ENCODE measurements at regions not wholly inside any gene's neighbourhood (a gene's known extent, or its start where the extent isn't known, plus 50 kb on each side); places are given as distances from the start of the nearest gene placed in this dataset.

DNA sequence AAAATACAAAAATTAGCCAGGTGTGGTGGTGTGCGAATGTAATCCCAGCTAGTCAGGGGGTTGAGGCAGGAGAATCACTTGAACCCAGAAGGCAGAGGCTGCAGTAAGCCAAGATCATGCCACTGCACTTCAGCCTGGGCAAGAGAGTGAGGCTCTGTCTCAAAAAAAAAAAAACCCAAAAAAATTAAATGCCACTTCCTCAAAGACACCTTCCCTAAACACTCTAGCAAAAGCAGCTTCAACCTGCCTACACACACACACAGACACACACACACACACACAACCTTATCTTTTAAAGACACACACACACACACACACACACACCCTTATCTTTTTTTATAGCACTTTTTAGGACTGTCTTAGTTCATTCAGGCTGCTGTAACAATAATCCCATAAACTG, 201.7 kb upstream of the PSMD7 start:
- no peak for DNase-seq (ENCODE audit: low read depth)

DNA sequence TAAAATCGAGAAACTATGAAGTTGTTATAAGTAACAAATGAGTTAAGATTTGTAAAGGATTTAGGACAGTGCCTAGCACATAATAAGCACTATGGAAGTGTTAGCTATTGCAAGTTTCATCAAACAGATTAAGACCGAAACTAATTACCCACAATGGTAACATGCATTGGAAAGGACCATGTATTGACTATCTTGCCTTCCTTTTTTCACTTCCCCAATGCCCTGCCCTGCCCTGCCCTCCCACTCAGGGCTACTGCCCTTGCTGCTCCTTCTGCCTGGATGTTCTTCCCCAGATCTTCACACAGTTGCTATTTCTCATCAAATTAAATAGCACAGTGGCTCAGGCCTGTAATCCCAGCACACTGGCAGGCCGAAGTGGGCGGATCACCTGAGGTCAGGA, 202.1 kb upstream of the PSMD7 start:
- no peak for DNase-seq (ENCODE audit: low read depth)

DNA sequence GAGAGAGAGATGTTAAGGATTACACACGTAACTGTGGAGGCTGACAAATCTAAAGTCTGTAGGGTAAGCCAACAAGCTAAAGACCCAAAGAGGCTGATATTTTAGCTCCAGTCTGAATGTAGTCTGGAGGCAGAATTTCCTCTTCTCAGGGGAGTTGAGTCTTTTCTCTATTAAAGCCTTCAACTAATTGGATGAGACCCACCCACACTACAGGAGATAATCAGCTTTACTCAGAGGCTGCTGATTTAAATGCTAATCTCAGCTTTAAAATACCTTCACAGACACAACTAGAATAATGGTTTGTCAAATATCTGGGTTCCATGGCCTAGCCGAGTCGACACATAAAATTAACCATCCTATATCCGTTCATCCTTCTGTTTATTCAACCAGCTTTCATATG, 204.3 kb upstream of the PSMD7 start:
- no peak for DNase-seq (ENCODE audit: low read depth)

DNA sequence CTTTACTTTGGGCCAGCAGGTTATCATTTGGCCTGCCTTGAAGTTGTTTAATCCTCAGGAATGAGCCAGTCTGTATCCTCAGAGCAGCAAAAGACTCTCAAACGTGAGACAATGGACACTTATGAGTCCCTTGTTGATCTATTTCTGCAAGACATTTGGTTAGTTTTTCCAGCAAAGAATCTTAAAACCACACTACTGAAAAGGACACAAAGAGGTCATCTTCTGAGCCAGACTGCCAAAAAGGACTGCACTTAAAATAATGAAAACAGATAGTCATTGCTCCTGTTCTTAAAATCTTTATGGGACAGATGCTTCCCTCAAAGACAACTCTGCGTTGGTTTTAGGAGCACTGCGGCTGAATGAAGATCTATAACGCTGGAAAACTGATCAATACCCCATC, 205.7 kb upstream of the PSMD7 start:
- DNase-seq (ENCODE audit: low read depth): no peak

DNA sequence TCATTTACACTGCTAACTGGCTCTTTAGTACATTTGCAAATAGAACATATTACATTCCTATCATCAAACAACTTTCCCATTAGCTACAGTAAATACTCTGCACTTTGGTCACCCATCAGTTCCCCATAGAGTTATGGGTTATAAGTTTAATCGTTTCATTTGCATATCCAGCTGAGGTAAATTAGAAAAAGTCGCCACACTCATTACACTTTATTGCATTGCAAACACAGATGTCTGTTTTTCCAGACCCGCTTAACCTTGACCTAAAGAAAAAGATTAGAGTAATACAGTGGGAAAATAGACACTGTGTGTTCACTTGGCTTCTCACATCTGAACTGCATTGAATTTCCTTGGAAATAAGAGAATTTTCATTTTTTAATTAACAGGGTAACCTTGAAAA, 213.1 kb upstream of the PSMD7 start:
- DNase-seq (ENCODE audit: low read depth): no peak

GRCh38 chr16:74080311-74080710, 216.3 kb upstream of the PSMD7 start:
- DNase-seq (ENCODE audit: low read depth): no peak

DNA sequence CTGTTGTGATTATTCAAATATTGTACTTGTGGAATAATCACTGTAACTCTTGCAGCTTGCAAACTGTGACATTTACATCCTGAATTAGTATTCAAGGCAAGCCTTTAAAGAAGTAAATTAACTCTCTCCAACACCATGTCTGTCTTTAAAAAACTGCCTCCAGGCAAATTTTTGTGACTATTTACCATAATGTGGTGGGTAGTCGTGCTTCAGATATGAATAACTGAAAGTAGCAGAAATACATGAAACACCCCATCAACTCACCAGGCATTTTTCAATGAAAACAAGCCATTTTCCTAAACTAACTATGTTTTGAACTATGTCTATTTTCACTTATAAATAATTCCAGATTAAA, 217.4 kb upstream of the PSMD7 start:
- no peak for DNase-seq (ENCODE audit: low read depth)

DNA sequence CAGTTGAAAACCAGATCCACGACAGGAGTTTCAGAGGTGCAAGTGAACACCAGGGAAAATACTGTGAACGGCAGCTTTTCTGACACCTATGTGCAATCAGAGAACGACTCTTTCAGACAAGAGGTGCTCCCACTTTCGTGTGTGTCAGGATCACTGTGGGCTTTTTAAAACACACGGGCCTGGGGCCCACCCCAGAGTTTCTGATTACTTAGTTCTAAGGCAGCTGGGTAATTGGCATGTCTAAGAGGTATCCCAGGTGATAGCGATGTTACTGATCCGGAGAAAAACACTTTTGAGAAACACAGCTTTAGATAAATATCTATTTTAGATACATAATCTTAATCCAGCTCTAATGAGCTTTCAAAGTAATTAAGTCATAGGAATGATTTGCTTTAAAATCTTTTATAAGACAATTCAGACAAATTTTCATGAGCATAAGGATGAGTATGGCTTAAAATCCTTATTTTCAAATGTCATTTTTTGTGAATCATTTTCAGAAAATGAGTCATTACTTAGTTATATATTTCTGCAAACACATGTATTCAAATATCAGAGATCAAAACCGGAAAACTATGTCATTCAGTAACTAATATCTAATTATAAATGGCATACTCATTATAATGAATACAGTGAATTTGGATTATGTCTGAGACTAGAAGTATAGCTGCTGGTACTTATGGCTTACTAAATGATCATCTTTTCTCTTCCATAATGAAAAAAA, 217.9 kb upstream of the PSMD7 start:
- DNase-seq (ENCODE audit: low read depth): no peak

DNA sequence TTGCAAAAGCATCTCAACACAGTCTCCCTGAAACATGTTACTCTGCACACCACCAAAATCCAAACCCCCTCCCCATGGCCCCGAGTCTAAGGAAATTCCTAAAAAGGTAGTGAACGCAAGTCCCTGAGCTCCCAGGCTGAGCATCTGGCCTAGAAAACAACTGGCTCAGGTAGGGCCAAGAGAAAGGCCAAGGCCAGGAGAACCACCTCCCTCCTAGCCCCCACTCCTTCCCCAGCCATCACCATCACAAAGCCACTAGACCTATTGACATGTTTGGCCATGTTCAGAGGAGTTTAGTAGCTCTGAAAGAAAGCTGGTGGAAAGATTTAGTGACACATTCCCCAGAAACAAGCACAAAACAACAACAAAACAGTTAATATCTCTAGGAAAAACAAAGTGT, 220.0 kb upstream of the PSMD7 start:
- no peak for DNase-seq (ENCODE audit: low read depth)

GRCh38 chr16:74075393-74075792, 221.2 kb upstream of the PSMD7 start:
- no peak for DNase-seq (ENCODE audit: low read depth)

GRCh38 chr16:74073456-74073855, 223.2 kb upstream of the PSMD7 start:
- DNase-seq (ENCODE audit: low read depth): no peak

DNA sequence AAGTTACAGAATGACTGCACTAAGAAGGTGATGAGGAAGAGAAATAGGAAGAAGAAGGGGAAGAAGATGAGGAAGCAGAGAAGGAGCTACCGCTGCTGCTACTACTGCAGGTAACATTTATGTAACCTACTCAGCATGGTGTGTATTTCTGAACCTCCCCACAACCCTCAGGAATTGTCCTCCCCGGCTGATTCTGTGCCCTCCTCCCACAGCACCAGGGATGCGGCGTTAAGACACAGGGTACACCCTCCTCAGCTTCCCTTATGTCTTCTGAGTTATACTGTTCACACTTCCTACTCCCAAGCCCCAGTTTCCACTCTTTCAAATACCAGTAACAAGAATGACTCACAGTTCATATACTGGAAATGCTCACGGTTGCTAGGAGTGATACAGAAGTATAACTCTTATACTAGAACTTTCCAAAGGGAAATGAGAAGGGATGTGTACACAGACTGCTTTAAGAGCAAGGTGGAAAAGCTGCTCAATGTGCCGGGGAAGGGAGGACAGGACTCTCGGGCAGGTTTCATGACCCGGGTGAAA, 224.5 kb upstream of the PSMD7 start:
- DNase-seq (ENCODE audit: low read depth): no peak

GRCh38 chr16:74070237-74070636, 226.4 kb upstream of the PSMD7 start:
- DNase-seq (ENCODE audit: low read depth): no peak

GRCh38 chr16:74064120-74064735, 232.4 kb upstream of the PSMD7 start:
- DNase-seq (ENCODE audit: low read depth): no peak

- DNase-seq (ENCODE audit: low read depth): no peak
Observed at GRCh38 chr16:74053826-74054225, 242.8 kb upstream of the PSMD7 start.

DNA sequence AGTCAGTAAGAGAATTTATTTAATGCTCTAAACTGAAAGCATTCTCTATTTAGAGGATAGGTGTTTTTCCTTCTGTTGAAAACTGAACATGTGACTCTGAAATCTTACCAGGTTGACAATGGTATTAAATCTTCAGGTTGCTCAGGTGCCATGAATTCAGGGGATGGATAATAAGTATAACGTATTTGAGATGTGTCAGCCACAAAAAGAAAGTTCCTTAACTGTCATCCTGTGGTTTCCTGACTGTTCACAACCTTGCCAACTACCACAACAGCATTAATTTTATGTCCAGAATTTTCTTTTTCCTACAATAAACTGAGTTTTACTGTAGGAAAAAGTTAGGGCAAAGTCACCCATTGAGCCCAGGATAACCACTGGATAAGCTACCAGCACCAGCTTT, 243.3 kb upstream of the PSMD7 start:
- no peak for DNase-seq (ENCODE audit: low read depth)

- DNase-seq (ENCODE audit: low read depth): no peak
Observed at GRCh38 chr16:74052016-74052415, 244.6 kb upstream of the PSMD7 start.

DNA sequence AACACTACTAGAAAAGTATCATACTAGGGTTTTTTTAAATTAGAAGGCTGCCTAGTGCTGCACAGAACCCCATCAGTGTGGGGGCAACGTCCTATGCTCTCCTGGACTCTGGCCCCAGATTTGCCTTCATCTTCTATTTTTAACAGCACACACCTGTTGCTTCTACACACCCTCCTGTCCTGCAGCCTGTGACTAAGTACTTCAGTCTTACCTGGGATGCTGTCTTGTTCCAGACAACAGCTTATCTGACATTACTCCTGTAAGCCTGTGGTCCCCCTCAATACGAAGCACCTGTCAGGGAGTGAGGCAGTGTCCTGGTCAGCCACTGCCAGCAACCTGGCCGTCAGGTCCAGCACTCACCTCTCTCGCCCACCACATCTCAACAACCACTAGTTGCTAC, 247.6 kb upstream of the PSMD7 start:
- no peak for DNase-seq (ENCODE audit: low read depth)

- DNase-seq (ENCODE audit: low read depth): no peak
Observed at GRCh38 chr16:74046524-74046923, 250.1 kb upstream of the PSMD7 start.

GRCh38 chr16:74045513-74045912, 251.1 kb upstream of the PSMD7 start:
- DNase-seq (ENCODE audit: low read depth): no peak

DNA sequence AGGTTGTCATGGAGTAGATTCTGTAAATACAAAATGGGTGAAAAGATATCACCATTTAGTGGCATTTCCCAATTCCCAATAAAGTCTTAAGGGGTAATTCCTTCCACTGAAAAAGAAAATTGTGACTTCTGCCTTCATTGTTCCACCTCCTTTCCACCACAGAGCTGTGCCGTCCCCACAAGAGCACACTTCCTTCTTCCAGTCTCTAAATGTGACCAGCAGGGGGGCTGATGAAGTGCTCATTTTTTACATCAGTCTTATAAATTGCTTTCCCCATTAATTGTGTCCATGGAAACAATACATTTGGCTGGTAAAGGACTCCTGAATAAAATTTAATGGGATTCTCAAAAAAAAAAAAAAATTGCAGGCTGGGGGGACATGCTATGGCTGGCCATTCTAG, 260.8 kb upstream of the PSMD7 start:
- DNase-seq (ENCODE audit: low read depth): no peak

GRCh38 chr16:74034862-74035261, 261.8 kb upstream of the PSMD7 start:
- DNase-seq (ENCODE audit: low read depth): no peak

- DNase-seq (ENCODE audit: low read depth): no peak
Observed at GRCh38 chr16:74034200-74034599, 262.4 kb upstream of the PSMD7 start.

- DNase-seq (ENCODE audit: low read depth): no peak
Observed at GRCh38 chr16:74033441-74033995, 263.1 kb upstream of the PSMD7 start.
